OCI-LY1 (cell line): ENCODE measurements at regions not wholly inside any gene's neighbourhood (a gene's known extent, or its start where the extent isn't known, plus 50 kb on each side); places are given as distances from the start of the nearest gene placed in this dataset.

Experiments
- H2AFZ ChIP-seq: fragments of 200-600 bp; sonication (generic), shearing (Covaris generic); 2 replicates; pipeline ENCODE4 v1.6.0; 2014; ENCODE audit warnings: antibody characterized with exemption, mild to moderate bottlenecking, low read length
- H3F3A ChIP-seq: fragments of 200-600 bp; sonication (generic), shearing (Covaris generic); 2 replicates; pipeline ENCODE4 v1.6.0; 2014; ENCODE audit warnings: mild to moderate bottlenecking, antibody characterized with exemption, low read length, moderate library complexity; ENCODE audit not compliant: insufficient read depth
- H3K27ac ChIP-seq: fragments of 200-600 bp; sonication (generic); 2 replicates; pipeline ENCODE4 v1.5.1; 2014; ENCODE audit warnings: low read length, mixed run types, mild to moderate bottlenecking, low read depth; ENCODE audit not compliant: poor library complexity, severe bottlenecking
- H3K27me3 ChIP-seq: fragments of 200-600 bp; sonication (generic); 2 replicates; pipeline ENCODE4 v1.6.0; 2014; ENCODE audit warnings: antibody characterized with exemption, mild to moderate bottlenecking, low read length, moderate library complexity; ENCODE audit not compliant: insufficient read depth
- H3K36me3 ChIP-seq: fragments of 200-600 bp; sonication (generic); 2 replicates; pipeline ENCODE4 v1.6.1; 2014; ENCODE audit warnings: mild to moderate bottlenecking, antibody characterized with exemption, low read length, moderate library complexity, mixed read lengths; ENCODE audit not compliant: insufficient read depth
- H3K4me1 ChIP-seq: fragments of 200-600 bp; sonication (generic); 2 replicates; pipeline ENCODE4 v1.5.1; 2014; ENCODE audit warnings: mild to moderate bottlenecking, low read length, moderate library complexity; ENCODE audit not compliant: insufficient read depth, severe bottlenecking
- H3K4me2 ChIP-seq: fragments of 200-600 bp; sonication (generic), shearing (Covaris generic); 2 replicates; pipeline ENCODE4 v1.6.1; 2014; ENCODE audit warnings: low read length
- H3K4me3 ChIP-seq: fragments of 200-600 bp; sonication (generic); 2 replicates; pipeline ENCODE4 v1.5.1; 2014; ENCODE audit warnings: low read length, low read depth, mild to moderate bottlenecking, mixed read lengths; ENCODE audit not compliant: poor library complexity, severe bottlenecking
- H3K79me2 ChIP-seq: fragments of 200-600 bp; shearing (Covaris generic); 2 replicates; pipeline ENCODE4 v1.6.1; 2016; ENCODE audit warnings: mixed run types, low read length, mixed read lengths; ENCODE audit not compliant: insufficient read depth
- H3K9ac ChIP-seq: fragments of 200-600 bp; sonication (generic), shearing (Covaris generic); 2 replicates; pipeline ENCODE4 v1.6.1; 2014; ENCODE audit warnings: mild to moderate bottlenecking, low read length, mixed read lengths
- H3K9me2 ChIP-seq: fragments of 200-600 bp; sonication (generic), shearing (Covaris generic); 2 replicates; pipeline ENCODE4 v1.6.1; 2014; ENCODE audit warnings: low read depth, mild to moderate bottlenecking, low read length, mixed read lengths
- H3K9me3 ChIP-seq: fragments of 200-600 bp; shearing (Covaris generic); 2 replicates; pipeline ENCODE4 v1.6.1; 2014; ENCODE audit warnings: low read length, mixed read lengths
- H4K20me1 ChIP-seq: fragments of 200-600 bp; sonication (generic), shearing (Covaris generic); 2 replicates; pipeline ENCODE4 v1.6.0; 2016; ENCODE audit warnings: mild to moderate bottlenecking, low read length; ENCODE audit not compliant: insufficient read depth
- CTCF ChIP-seq: fragments of 200-600 bp; sonication (generic), shearing (Covaris generic); IDR thresholded peaks from 2 replicates; pipeline ENCODE4 v1.5.1; 2017; ENCODE audit warnings: mild to moderate bottlenecking, antibody characterized with exemption, low read length, moderate library complexity, mixed read lengths
- EZH2 ChIP-seq: fragments of 200-600 bp; sonication (generic), shearing (Covaris generic); IDR thresholded peaks from 2 replicates; pipeline ENCODE4 v1.8.0; 2017; ENCODE audit warnings: borderline replicate concordance, mixed run types, mild to moderate bottlenecking, antibody characterized with exemption, low read length, moderate library complexity, mixed read lengths

- no peaks in the 10 kb centered on the region for H3K9me3 ChIP-seq
- H3K27ac ChIP-seq, result no peak overlapping the region
- no peak overlapping the region for H3K9ac ChIP-seq
- no peaks in the 10 kb centered on the region for H3K36me3 ChIP-seq
- no peaks in the 10 kb centered on the region for H3K79me2 ChIP-seq
- no peaks in the 10 kb centered on the region for H3K27me3 ChIP-seq
- no peak overlapping the region for H3K4me3 ChIP-seq
- peaks cover 10% of the 10 kb centered on the region for H3K4me1 ChIP-seq
- H3K4me2 ChIP-seq, result no peak overlapping the region
- no peak overlapping the region for H2AFZ ChIP-seq
- no peaks in the 10 kb centered on the region for H3K9me2 ChIP-seq
- TF ChIP-seq CTCF (no peak), EZH2 (no peak)
- H4K20me1 ChIP-seq, result no peaks in the 10 kb centered on the region
- H3F3A ChIP-seq, result no peaks in the 10 kb centered on the region
Observed at GRCh38 chr2:144812288-144812687, 292.4 kb upstream of the ZEB2 start.

- H3F3A ChIP-seq, result no peaks in the 10 kb centered on the region
- no peaks in the 10 kb centered on the region for H3K36me3 ChIP-seq
- no peak overlapping the region; the same call in 1 of the 2 replicates for H2AFZ ChIP-seq
- no peak overlapping the region for H3K9ac ChIP-seq
- peaks cover 7% of the 10 kb centered on the region for H3K4me1 ChIP-seq
- no peak overlapping the region for H3K4me3 ChIP-seq
- no peaks in the 10 kb centered on the region for H3K9me2 ChIP-seq
- no peak overlapping the region for H3K4me2 ChIP-seq
- H3K9me3 ChIP-seq, result no peaks in the 10 kb centered on the region
- no peaks in the 10 kb centered on the region for H4K20me1 ChIP-seq
- no peaks in the 10 kb centered on the region for H3K27me3 ChIP-seq
- H3K27ac ChIP-seq, result no peak overlapping the region
- no peaks in the 10 kb centered on the region for H3K79me2 ChIP-seq
- no peak for TF ChIP-seq EZH2
- no peak for TF ChIP-seq CTCF
Observed at GRCh38 chr2:144801766-144802165, 281.8 kb upstream of the ZEB2 start.

GRCh38 chr2:144801325-144801724, 281.4 kb upstream of the ZEB2 start:
- Histone ChIP-seq H3K27ac (no peak overlapping the region), H4K20me1 (no peaks in the 10 kb centered on the region), H3F3A (no peaks in the 10 kb centered on the region), H3K4me1 (peaks cover 11% of the 10 kb centered on the region), H3K4me2 (no peak overlapping the region), H3K27me3 (no peaks in the 10 kb centered on the region), H3K9me2 (no peaks in the 10 kb centered on the region), H2AFZ (no peak overlapping the region; the same call in 1 of the 2 replicates), H3K9ac (no peak overlapping the region), H3K9me3 (no peaks in the 10 kb centered on the region), H3K36me3 (no peaks in the 10 kb centered on the region), H3K79me2 (no peaks in the 10 kb centered on the region), H3K4me3 (no peak overlapping the region)
- TF ChIP-seq CTCF (no peak), EZH2 (no peak)
